ENCODE measurements at regions not wholly inside any gene's neighbourhood (a gene's known extent, or its start where the extent isn't known, plus 50 kb on each side); places are given as distances from the start of the nearest gene placed in this dataset.

GRCh38 chr9:108417312-108417711 lies 438.5 kb downstream of the ACTL7B start:
- TF ChIP-seq, protein P1, sequence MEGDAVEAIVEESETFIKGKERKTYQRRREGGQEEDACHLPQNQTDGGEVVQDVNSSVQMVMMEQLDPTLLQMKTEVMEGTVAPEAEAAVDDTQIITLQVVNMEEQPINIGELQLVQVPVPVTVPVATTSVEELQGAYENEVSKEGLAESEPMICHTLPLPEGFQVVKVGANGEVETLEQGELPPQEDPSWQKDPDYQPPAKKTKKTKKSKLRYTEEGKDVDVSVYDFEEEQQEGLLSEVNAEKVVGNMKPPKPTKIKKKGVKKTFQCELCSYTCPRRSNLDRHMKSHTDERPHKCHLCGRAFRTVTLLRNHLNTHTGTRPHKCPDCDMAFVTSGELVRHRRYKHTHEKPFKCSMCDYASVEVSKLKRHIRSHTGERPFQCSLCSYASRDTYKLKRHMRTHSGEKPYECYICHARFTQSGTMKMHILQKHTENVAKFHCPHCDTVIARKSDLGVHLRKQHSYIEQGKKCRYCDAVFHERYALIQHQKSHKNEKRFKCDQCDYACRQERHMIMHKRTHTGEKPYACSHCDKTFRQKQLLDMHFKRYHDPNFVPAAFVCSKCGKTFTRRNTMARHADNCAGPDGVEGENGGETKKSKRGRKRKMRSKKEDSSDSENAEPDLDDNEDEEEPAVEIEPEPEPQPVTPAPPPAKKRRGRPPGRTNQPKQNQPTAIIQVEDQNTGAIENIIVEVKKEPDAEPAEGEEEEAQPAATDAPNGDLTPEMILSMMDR (IDR thresholded peaks at IDR 0.05): no peak
- no peak overlapping the region for H3K4me3 ChIP-seq
- DNase-seq (ENCODE audit: low spot score): no peak
- no peak overlapping the region for H3K27ac ChIP-seq

DNA sequence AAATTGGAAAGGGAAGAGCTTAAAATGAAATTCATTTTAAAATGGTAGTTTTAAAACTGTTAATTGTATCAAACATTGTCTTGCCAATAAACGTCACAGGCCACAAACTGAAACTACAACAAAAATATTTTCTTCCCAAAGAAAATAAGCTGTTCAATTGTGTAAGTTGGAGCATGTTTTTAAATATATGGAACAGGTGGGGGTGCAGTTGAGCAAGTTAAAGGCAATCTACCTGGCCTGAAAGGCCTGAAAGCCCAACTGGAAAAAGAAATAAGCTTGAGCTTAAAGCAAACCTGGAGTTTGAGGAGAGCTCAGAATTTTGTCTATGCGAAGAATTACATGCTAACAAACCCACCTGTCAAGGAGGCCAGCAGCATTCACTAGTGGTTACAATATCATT lies 439.5 kb downstream of the ACTL7B start:
- DNase-seq (ENCODE audit: low spot score): no peak
- TF ChIP-seq, protein P1 (IDR thresholded peaks at IDR 0.05): no peak

DNA sequence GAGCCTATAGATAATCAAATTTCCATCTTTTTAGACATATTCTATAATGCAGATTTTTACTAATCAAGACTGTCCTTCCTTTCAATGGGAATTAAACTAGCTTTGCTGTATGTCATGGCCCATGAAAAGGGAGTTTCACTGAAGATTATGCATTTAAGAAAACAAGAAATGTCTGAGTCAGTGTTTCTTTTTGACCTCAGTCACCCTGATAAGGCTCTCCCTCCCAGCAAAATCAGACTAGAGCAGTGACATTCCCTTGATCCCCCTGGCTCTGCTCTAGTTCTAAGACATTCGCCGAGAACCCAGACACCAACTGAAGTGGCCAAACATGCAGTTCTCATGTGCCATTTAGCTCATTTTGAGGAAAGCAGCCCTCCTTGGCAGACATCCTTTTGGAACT lies 442.0 kb downstream of the ACTL7B start:
- no peak for DNase-seq (ENCODE audit: low spot score)
- H3K4me3 ChIP-seq: no peak overlapping the region
- H3K27ac ChIP-seq: no peak overlapping the region
- TF ChIP-seq, protein P1 (IDR thresholded peaks at IDR 0.05): no peak

More for the DNA sequence above, 439.5 kb downstream of the ACTL7B start:
- Histone ChIP-seq H3K4me3 (no peak overlapping the region), H3K27ac (no peak overlapping the region)

- DNase-seq (ENCODE audit: low spot score): no peak
- Histone ChIP-seq H3K27ac (no peak overlapping the region), H3K4me3 (no peak overlapping the region)
- TF ChIP-seq, protein P1 (IDR thresholded peaks at IDR 0.05): no peak
Observed at GRCh38 chr9:108412755-108413154, 443.0 kb downstream of the ACTL7B start.

DNA sequence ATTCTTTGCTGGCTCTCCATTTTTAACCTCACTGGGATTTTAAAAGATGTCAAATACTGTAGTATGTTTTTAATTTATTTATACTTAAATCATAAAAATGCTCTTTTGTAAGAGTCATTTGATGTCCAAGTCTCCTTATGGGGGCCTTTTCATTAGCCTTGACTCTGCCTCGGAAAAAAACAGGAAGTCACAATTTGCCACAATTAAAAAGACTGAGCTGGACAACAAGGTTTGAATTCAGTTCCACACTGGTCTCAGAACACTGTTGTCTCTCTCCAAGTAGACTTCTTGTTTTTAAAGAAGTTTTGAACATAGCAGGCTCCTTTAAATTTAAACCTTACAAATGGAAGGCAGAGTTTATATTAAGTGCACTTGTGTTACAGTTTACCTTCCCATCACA lies 444.2 kb downstream of the ACTL7B start:
- TF ChIP-seq, protein P1 (IDR thresholded peaks at IDR 0.05): no peak
- no peak overlapping the region for H3K27ac ChIP-seq
- no peak for DNase-seq (ENCODE audit: low spot score)
- H3K4me3 ChIP-seq: no peak overlapping the region

DNA sequence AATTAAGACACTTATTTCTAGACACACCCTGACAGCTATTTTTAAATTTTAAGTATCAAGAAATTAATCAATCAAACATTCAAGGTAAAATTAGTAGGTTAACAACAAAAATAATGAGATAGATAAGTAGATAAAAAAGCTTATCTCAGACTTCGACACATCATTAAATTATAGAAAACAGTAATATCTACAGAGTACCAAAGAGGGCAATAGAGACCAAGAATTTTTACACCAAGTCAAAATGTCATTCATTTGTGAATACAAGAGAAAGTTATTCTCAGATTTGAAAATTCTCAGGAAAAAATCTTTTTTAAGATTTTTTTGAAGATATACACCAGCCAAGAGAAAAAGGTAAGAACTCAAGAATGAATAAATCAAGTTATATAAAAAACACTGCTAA lies 445.6 kb downstream of the ACTL7B start:
- no peak for DNase-seq (ENCODE audit: low spot score)
- H3K27ac ChIP-seq: no peak overlapping the region
- no peak overlapping the region for H3K4me3 ChIP-seq
- TF ChIP-seq, protein P1 (IDR thresholded peaks at IDR 0.05): no peak

- TF ChIP-seq, protein P1 (IDR thresholded peaks at IDR 0.05): no peak
- no peak for DNase-seq (ENCODE audit: low spot score)
- Histone ChIP-seq H3K4me3 (no peak overlapping the region), H3K27ac (no peak overlapping the region)
Observed at GRCh38 chr9:108400297-108400696, 455.5 kb downstream of the ACTL7B start.
